IPS DF 6.9 (cell line): ENCODE measurements at regions not wholly inside any gene's neighbourhood (a gene's known extent, or its start where the extent isn't known, plus 50 kb on each side); places are given as distances from the start of the nearest gene placed in this dataset.

ENCODE experiments used
- DNase-seq: peaks from one replicate; pipeline ENCODE4 v3.0.0-alpha.2; 2013; ENCODE audit warnings: low read depth, low spot score
- H3K27ac ChIP-seq: one replicate; pipeline ENCODE4 v1.5.1; 2013; ENCODE audit warnings: low read length, control low read depth
- H3K27me3 ChIP-seq: 2 replicates; pipeline ENCODE4 v1.6.1; 2013; ENCODE audit warnings: mild to moderate bottlenecking, low read length; ENCODE audit not compliant: control insufficient read depth, insufficient read depth
- H3K36me3 ChIP-seq: 2 replicates; pipeline ENCODE4 v1.6.1; 2013; ENCODE audit warnings: low read length; ENCODE audit not compliant: control insufficient read depth, insufficient read depth
- H3K4me1 ChIP-seq: 2 replicates; pipeline ENCODE4 v1.6.1; 2013; ENCODE audit warnings: low read length; ENCODE audit not compliant: control insufficient read depth, insufficient read depth
- H3K4me3 ChIP-seq: 2 replicates; pipeline ENCODE4 v1.5.1; 2013; ENCODE audit warnings: mild to moderate bottlenecking, low read length
- H3K9me3 ChIP-seq: 2 replicates; pipeline ENCODE4 v1.6.1; 2013; ENCODE audit warnings: low read length, inconsistent platforms; ENCODE audit not compliant: control insufficient read depth, insufficient read depth
- WGBS: extraction: QIAGEN DNeasy Blood & Tissue Kit; methylation state at CpG from one replicate; pipeline ENCODE4 v1.1.7; 2013; ENCODE audit warnings: mixed read lengths, missing lambda C conversion rate; ENCODE audit not compliant: insufficient read length, insufficient coverage; 5-methylcytosine and 5-hydroxymethylcytosine counted together

DNA sequence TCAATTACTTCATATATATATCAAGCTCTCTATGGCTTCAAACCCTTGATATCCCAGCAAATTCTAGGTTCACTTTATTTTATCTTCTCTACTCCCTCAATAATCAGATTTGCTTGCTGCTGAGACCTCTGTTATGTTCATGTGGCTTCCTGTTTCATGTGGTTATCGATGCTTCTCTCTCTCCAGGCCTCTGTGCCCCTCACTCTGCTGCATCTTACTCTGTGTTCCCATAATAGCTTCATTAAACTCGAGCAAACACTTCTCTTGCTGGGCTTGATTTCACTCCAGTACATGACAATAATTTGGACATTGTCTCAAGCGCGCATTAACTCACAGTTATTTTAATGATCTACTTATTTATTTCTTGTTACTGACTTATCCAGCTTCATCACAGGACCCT is 798.8 kb downstream of the CDH9 start:
- no peaks in the 10 kb centered on the region for H3K9me3 ChIP-seq
- no peaks in the 10 kb centered on the region for H3K4me1 ChIP-seq
- no peaks in the 10 kb centered on the region for H3K27me3 ChIP-seq
- DNase-seq, result no peak
- no CpG with 5 or more reads among the region's 4 CpGs for WGBS
- H3K36me3 ChIP-seq, result no peaks in the 10 kb centered on the region
- no peak overlapping the region for H3K27ac ChIP-seq
- H3K4me3 ChIP-seq, result no peak overlapping the region

- no peak overlapping the region for H3K4me3 ChIP-seq
- no CpG with 5 or more reads among the region's 18 CpGs for WGBS
- no peak for DNase-seq
- no peaks in the 10 kb centered on the region for H3K27me3 ChIP-seq
- no peak overlapping the region for H3K27ac ChIP-seq
- no peaks in the 10 kb centered on the region for H3K4me1 ChIP-seq
- no peaks in the 10 kb centered on the region for H3K9me3 ChIP-seq
- H3K36me3 ChIP-seq, result no peaks in the 10 kb centered on the region
Observed at GRCh38 chr5:26237489-26237888, 800.9 kb downstream of the CDH9 start.

DNA sequence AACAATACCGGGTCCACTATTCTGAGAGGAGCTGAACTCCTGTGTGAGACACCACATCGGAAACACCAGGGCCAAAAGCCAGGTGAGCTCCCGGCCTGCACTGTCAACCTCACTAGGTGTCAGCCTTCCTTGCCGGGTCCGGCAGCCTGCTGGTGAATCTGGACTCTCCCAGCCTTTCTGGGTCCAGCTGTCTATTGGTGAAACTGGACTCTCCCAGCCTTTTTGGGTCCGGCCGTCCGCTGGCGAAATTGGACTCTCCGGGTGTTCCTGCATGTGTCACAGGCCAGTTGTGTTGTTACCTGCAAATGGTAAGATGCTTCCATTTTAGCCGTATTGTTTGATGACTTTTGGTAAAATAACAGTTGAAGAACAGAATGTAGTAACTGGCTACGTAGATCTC is 801.5 kb downstream of the CDH9 start:
- WGBS, result no CpG with 5 or more reads among the region's 12 CpGs
- no peak overlapping the region for H3K4me3 ChIP-seq
- no peaks in the 10 kb centered on the region for H3K27me3 ChIP-seq
- H3K9me3 ChIP-seq, result no peaks in the 10 kb centered on the region
- H3K4me1 ChIP-seq, result no peaks in the 10 kb centered on the region
- no peak for DNase-seq
- no peaks in the 10 kb centered on the region for H3K36me3 ChIP-seq
- no peak overlapping the region for H3K27ac ChIP-seq

GRCh38 chr5:26232706-26233105 is 805.7 kb downstream of the CDH9 start:
- Histone ChIP-seq H3K27me3 (no peaks in the 10 kb centered on the region), H3K27ac (no peak overlapping the region), H3K9me3 (no peaks in the 10 kb centered on the region), H3K4me3 (no peak overlapping the region), H3K36me3 (no peaks in the 10 kb centered on the region), H3K4me1 (no peaks in the 10 kb centered on the region)
- no CpG with 5 or more reads among the region's 8 CpGs for WGBS
- DNase-seq, result no peak

- Histone ChIP-seq H3K36me3 (no peaks in the 10 kb centered on the region), H3K27ac (no peak overlapping the region), H3K4me1 (no peaks in the 10 kb centered on the region), H3K9me3 (no peaks in the 10 kb centered on the region; the same call in 1 of the 2 replicates), H3K27me3 (no peaks in the 10 kb centered on the region), H3K4me3 (no peak overlapping the region)
- WGBS, result no CpG with 5 or more reads among the region's 9 CpGs
- no peak for DNase-seq
Observed at GRCh38 chr5:26231316-26231715, 807.1 kb downstream of the CDH9 start.

DNA sequence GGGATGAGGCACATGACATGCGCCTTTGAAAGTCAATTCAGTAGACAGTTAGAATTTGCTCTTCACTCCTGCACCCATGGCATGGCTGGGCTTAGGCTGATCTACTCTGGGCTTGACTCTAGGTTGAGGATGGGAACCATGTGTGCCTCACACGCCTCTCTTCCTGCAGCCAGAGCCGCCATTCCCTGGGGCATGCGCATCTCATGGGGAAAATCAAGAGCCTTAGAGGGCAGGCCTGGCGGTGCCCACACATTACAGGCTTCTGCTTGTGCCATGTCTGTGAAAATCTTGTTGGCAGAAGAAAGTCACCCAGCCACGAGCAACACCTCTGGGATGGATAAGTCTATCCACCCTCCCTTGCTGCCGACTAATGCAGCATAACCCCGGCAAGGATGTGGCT is 808.5 kb downstream of the CDH9 start:
- H3K4me1 ChIP-seq, result no peaks in the 10 kb centered on the region
- no peak for DNase-seq
- H3K27me3 ChIP-seq, result no peaks in the 10 kb centered on the region
- WGBS, result no CpG with 5 or more reads among the region's 8 CpGs
- no peak overlapping the region for H3K4me3 ChIP-seq
- H3K36me3 ChIP-seq, result no peaks in the 10 kb centered on the region
- H3K27ac ChIP-seq, result no peak overlapping the region
- no peaks in the 10 kb centered on the region; the same call in none of the 2 replicates for H3K9me3 ChIP-seq

DNA sequence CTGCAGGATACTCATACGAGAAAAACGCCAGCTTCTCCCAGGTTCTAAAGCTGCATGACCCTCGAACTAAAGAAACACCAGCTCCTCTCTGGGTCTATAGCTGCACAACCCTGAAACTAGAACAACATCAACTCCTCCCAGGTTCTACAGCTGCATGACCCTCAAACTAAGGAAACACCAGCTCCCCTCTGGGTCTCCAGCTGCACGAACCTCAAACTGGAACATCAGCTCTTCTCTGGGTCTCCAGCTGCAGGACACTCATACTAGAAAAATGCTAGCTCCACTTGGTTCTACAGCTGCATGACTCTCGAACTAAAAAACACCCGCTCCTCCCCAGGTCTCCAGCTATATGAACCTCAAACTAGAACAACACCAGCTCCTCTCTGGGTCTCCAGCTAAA is 811.1 kb downstream of the CDH9 start:
- no peaks in the 10 kb centered on the region; the same call in none of the 2 replicates for H3K9me3 ChIP-seq
- WGBS, result no CpG with 5 or more reads among the region's 6 CpGs
- no peak overlapping the region for H3K4me3 ChIP-seq
- no peaks in the 10 kb centered on the region for H3K4me1 ChIP-seq
- DNase-seq, result no peak
- no peaks in the 10 kb centered on the region for H3K27me3 ChIP-seq
- no peaks in the 10 kb centered on the region for H3K36me3 ChIP-seq
- H3K27ac ChIP-seq, result no peak overlapping the region

DNA sequence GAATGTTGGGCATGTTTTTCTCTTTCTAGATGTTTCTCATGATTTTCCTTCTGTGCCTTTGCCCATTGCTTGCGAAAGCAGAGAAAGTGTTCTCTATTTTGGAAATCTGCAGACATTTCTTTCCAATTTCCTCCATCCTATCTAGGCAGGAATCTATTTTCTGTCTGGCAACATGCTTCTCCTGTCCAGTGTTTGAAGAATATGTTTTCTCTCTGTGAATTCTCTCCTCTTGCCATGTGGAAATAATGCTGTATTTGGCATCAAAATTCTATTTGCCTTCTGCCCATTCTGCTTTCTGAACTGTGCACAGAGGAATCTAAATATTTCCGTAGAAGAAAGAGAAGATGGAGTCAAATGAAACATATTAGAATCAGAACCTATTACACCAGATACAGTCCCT is 833.3 kb downstream of the CDH9 start:
- Histone ChIP-seq H3K4me1 (no peaks in the 10 kb centered on the region), H3K9me3 (no peaks in the 10 kb centered on the region), H3K27ac (no peak overlapping the region), H3K27me3 (no peaks in the 10 kb centered on the region), H3K4me3 (no peak overlapping the region), H3K36me3 (no peaks in the 10 kb centered on the region)
- DNase-seq, result no peak
- WGBS, result no CpG with 5 or more reads among the region's 2 CpGs

GRCh38 chr5:26193626-26194025 is 844.8 kb downstream of the CDH9 start:
- no peak for DNase-seq
- Histone ChIP-seq H3K4me1 (no peaks in the 10 kb centered on the region), H3K27me3 (no peaks in the 10 kb centered on the region), H3K36me3 (no peaks in the 10 kb centered on the region), H3K9me3 (no peaks in the 10 kb centered on the region), H3K27ac (no peak overlapping the region), H3K4me3 (no peak overlapping the region)
- WGBS, result no CpG with 5 or more reads among the region's 5 CpGs

GRCh38 chr5:26192486-26192885 is 845.9 kb downstream of the CDH9 start:
- Histone ChIP-seq H3K4me3 (no peak overlapping the region), H3K36me3 (no peaks in the 10 kb centered on the region), H3K27ac (no peak overlapping the region), H3K27me3 (no peaks in the 10 kb centered on the region), H3K4me1 (no peaks in the 10 kb centered on the region), H3K9me3 (no peaks in the 10 kb centered on the region)
- DNase-seq, result no peak

DNA sequence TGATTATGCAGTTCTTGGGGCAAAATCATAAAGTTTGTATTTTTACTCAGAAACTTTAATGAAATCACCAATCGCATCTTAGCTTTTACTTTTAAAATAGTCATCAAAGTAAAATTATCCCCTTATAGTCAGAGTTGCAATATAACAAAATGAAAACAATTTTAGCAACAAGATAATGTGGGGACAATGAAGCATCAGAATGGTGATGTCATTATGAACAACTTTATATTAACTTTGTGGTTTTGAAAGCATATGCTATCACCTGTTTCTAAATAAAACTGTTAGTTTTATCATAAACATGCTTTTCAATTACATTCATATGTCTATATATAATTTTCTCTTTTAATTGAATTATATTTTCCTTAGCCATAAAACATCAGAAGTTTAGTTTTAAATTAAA is 856.8 kb downstream of the CDH9 start:
- no peaks in the 10 kb centered on the region for H3K27me3 ChIP-seq
- H3K9me3 ChIP-seq, result no peaks in the 10 kb centered on the region
- no peak overlapping the region for H3K4me3 ChIP-seq
- WGBS, result no CpG with 5 or more reads among the region's 1 CpG
- no peak for DNase-seq
- no peaks in the 10 kb centered on the region for H3K36me3 ChIP-seq
- no peaks in the 10 kb centered on the region for H3K4me1 ChIP-seq
- H3K27ac ChIP-seq, result no peak overlapping the region
